Transverse colon (tissue), 4 donors: ENCODE measurements at regions not wholly inside any gene's neighbourhood (a gene's known extent, or its start where the extent isn't known, plus 50 kb on each side); places are given as distances from the start of the nearest gene placed in this dataset.
"Not testable (repeated sequence)": the region's sequence is repeated elsewhere in the genome, so short reads cannot be mapped to it uniquely, and the experiment has no call there.

ENCODE experiments used
- POLR2A ChIP-seq: fragments of 450-650 bp; IDR thresholded peaks from one replicate; pipeline ENCODE4 v1.6.1; 2016; ENCODE audit warnings: antibody characterized with exemption, mild to moderate bottlenecking, moderate library complexity
- POLR2AphosphoS5 ChIP-seq, 3 donors: sonication (generic); formaldehyde crosslinking; IDR thresholded peaks; one replicate each; pipeline ENCODE4 v1.6.1; 2016; ENCODE audit warnings: antibody characterized with exemption in 3 of 3
- TF ChIP-seq, protein P1 (sequence below), 5 experiments: fragments of 200-600 bp in 3 of 5; fragments of 450-650 bp in 2 of 5; sonication (generic) in 3 of 5; IDR thresholded peaks; 1 replicate in 2 of 5; 2 replicates in 3 of 5; pipeline ENCODE4 v1.5.1; 2016 to 2017; ENCODE audit warnings: antibody characterized with exemption in 5 of 5, inconsistent platforms in 3 of 5, mild to moderate bottlenecking in 2 of 5, moderate library complexity in 1 of 5

DNA sequence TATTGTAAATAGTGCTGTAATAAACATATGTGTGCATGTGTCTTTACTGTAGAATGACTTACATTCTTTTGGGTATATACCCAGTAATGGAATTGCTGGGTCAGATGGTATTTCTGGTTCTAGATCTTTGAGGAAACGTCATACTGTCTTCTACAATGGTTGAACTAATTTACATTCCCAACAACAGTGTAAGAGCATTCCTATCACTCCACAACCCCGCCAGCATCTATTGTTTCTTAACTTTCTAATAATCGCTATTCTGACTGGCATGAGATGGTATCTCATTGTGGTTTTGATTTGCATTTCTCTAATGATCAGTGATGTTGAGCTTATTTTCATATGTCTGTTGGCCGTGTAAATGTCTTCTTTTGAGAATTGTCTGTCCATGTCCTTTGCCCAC lies 873.8 kb upstream of the ACVR2A start:
- TF ChIP-seq, protein P1, sequence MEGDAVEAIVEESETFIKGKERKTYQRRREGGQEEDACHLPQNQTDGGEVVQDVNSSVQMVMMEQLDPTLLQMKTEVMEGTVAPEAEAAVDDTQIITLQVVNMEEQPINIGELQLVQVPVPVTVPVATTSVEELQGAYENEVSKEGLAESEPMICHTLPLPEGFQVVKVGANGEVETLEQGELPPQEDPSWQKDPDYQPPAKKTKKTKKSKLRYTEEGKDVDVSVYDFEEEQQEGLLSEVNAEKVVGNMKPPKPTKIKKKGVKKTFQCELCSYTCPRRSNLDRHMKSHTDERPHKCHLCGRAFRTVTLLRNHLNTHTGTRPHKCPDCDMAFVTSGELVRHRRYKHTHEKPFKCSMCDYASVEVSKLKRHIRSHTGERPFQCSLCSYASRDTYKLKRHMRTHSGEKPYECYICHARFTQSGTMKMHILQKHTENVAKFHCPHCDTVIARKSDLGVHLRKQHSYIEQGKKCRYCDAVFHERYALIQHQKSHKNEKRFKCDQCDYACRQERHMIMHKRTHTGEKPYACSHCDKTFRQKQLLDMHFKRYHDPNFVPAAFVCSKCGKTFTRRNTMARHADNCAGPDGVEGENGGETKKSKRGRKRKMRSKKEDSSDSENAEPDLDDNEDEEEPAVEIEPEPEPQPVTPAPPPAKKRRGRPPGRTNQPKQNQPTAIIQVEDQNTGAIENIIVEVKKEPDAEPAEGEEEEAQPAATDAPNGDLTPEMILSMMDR (IDR thresholded peaks at IDR 0.05) = not testable (repeated sequence)
- TF ChIP-seq POLR2AphosphoS5 (IDR thresholded peaks at IDR 0.05); POLR2A: not testable (repeated sequence)
